ENCODE measurements at regions not wholly inside any gene's neighbourhood (a gene's known extent, or its start where the extent isn't known, plus 50 kb on each side); places are given as distances from the start of the nearest gene placed in this dataset.

GRCh38 chr2:120425014-120425413 lies 79.1 kb downstream of the INHBB start:
- DNase-seq (ENCODE audit: low spot score), result no peak

GRCh38 chr2:120428748-120429147 lies 82.8 kb downstream of the INHBB start:
- no peak for DNase-seq (ENCODE audit: low spot score)

- no peak for DNase-seq (ENCODE audit: low spot score)
Observed at GRCh38 chr2:120429586-120430500, 83.9 kb downstream of the INHBB start.

GRCh38 chr2:120430501-120430830 lies 84.5 kb downstream of the INHBB start:
- DNase-seq (ENCODE audit: low spot score), result peak; percentile 9

GRCh38 chr2:120430957-120431356 lies 85.0 kb downstream of the INHBB start:
- DNase-seq (ENCODE audit: low spot score), result no peak

- DNase-seq (ENCODE audit: low spot score), result no peak
Observed at GRCh38 chr2:120431386-120432292, 85.7 kb downstream of the INHBB start.

- DNase-seq (ENCODE audit: low spot score), result no peak
Observed at GRCh38 chr2:120432293-120432975, 86.5 kb downstream of the INHBB start.

GRCh38 chr2:120432976-120433815 lies 87.3 kb downstream of the INHBB start:
- DNase-seq (ENCODE audit: low spot score), result no peak

- no peak for DNase-seq (ENCODE audit: low spot score)
Observed at GRCh38 chr2:120433816-120434290, 87.9 kb downstream of the INHBB start.

GRCh38 chr2:120434492-120435308 lies 88.8 kb downstream of the INHBB start:
- DNase-seq (ENCODE audit: low spot score), result no peak

- no peak for DNase-seq (ENCODE audit: low spot score)
Observed at GRCh38 chr2:120435671-120436459, 89.9 kb downstream of the INHBB start.

- DNase-seq (ENCODE audit: low spot score), result no peak
Observed at GRCh38 chr2:120436460-120436739, 90.5 kb downstream of the INHBB start.

- DNase-seq (ENCODE audit: low spot score), result no peak
Observed at GRCh38 chr2:120436885-120437603, 91.1 kb downstream of the INHBB start.

- DNase-seq (ENCODE audit: low spot score), result no peak
Observed at GRCh38 chr2:120437604-120438000, 91.7 kb downstream of the INHBB start.

GRCh38 chr2:120438301-120439066 lies 92.5 kb downstream of the INHBB start:
- no peak for DNase-seq (ENCODE audit: low spot score)

- DNase-seq (ENCODE audit: low spot score), result no peak
Observed at GRCh38 chr2:120439067-120439368, 93.1 kb downstream of the INHBB start.

GRCh38 chr2:120439637-120440384 lies 93.9 kb downstream of the INHBB start:
- DNase-seq (ENCODE audit: low spot score), result no peak

Data from D341Med (cell line).